ENCODE measurements at regions not wholly inside any gene's neighbourhood (a gene's known extent, or its start where the extent isn't known, plus 50 kb on each side); places are given as distances from the start of the nearest gene placed in this dataset.

GRCh38 chr6:91164105-91164504, 577.2 kb upstream of the MAP3K7 start:
- Mint-ChIP-seq H3K4me1 (peaks cover 24% of the 10 kb centered on the region), H3K27me3 (ENCODE audit: low read depth) (no peaks in the 10 kb centered on the region), H3K27ac (no peak overlapping the region), H3K4me3 (no peak overlapping the region), H3K9me3 (no peaks in the 10 kb centered on the region), H3K36me3 (no peaks in the 10 kb centered on the region)
- no peak for DNase-seq (ENCODE audit: low spot score in 2 of 2, unreplicated experiment in 2 of 2)
- TF ChIP-seq CTCF (IDR thresholded peaks at IDR 0.05; ENCODE audit: unreplicated experiment), result no peak

- H3K27ac Mint-ChIP-seq, result no peak overlapping the region
- no peak for TF ChIP-seq CTCF (IDR thresholded peaks at IDR 0.05; ENCODE audit: unreplicated experiment)
- no peak for DNase-seq (ENCODE audit: low spot score in 2 of 2, unreplicated experiment in 2 of 2)
- H3K27me3 Mint-ChIP-seq (ENCODE audit: low read depth), result no peaks in the 10 kb centered on the region
- H3K4me3 Mint-ChIP-seq, result no peak overlapping the region
- no peaks in the 10 kb centered on the region for H3K36me3 Mint-ChIP-seq
- H3K4me1 Mint-ChIP-seq, result peaks cover 31% of the 10 kb centered on the region
- H3K9me3 Mint-ChIP-seq, result no peaks in the 10 kb centered on the region
These were observed 574.4 kb upstream of the MAP3K7 start for GRCh38 chr6:91161246-91161645.

GRCh38 chr6:91155129-91155785, 568.4 kb upstream of the MAP3K7 start:
- Mint-ChIP-seq H3K36me3 (no peaks in the 10 kb centered on the region), H3K4me1 (peaks cover 49% of the 10 kb centered on the region), H3K27me3 (ENCODE audit: low read depth) (peaks cover 2% of the 10 kb centered on the region), H3K27ac (no peak overlapping the region), H3K9me3 (no peaks in the 10 kb centered on the region), H3K4me3 (no peak overlapping the region)
- no peak for TF ChIP-seq CTCF (IDR thresholded peaks at IDR 0.05; ENCODE audit: unreplicated experiment)
- DNase-seq (ENCODE audit: low spot score in 2 of 2, unreplicated experiment in 2 of 2), result no peak

- Mint-ChIP-seq H3K36me3 (no peaks in the 10 kb centered on the region), H3K4me3 (no peak overlapping the region), H3K4me1 (peaks cover 52% of the 10 kb centered on the region), H3K27ac (no peak overlapping the region), H3K27me3 (ENCODE audit: low read depth) (peaks cover 2% of the 10 kb centered on the region), H3K9me3 (no peaks in the 10 kb centered on the region)
- TF ChIP-seq CTCF (IDR thresholded peaks at IDR 0.05; ENCODE audit: unreplicated experiment), result no peak
- DNase-seq (ENCODE audit: low spot score in 2 of 2, unreplicated experiment in 2 of 2), result no peak
These were observed 566.0 kb upstream of the MAP3K7 start for GRCh38 chr6:91152824-91153223.

GRCh38 chr6:91149956-91150705, 563.3 kb upstream of the MAP3K7 start:
- Mint-ChIP-seq H3K27ac (peak overlapping the region; percentile 79), H3K4me3 (no peak overlapping the region), H3K36me3 (no peaks in the 10 kb centered on the region), H3K27me3 (ENCODE audit: low read depth) (peaks cover 2% of the 10 kb centered on the region), H3K4me1 (peaks cover 45% of the 10 kb centered on the region), H3K9me3 (no peaks in the 10 kb centered on the region)
- no peak for TF ChIP-seq CTCF (IDR thresholded peaks at IDR 0.05; ENCODE audit: unreplicated experiment)
- DNase-seq (ENCODE audit: low spot score in 2 of 2, unreplicated experiment in 2 of 2), result no peak
